HL-60 (cell line): ENCODE measurements at regions not wholly inside any gene's neighbourhood (a gene's known extent, or its start where the extent isn't known, plus 50 kb on each side); places are given as distances from the start of the nearest gene placed in this dataset.

Experiments
- DNase-seq, 2 experiments: peaks; one replicate each; pipeline ENCODE4 v3.0.0-alpha.2; 2010 to 2020; ENCODE audit warnings: low read depth in 1 of 2, low spot score in 1 of 2
- H3K27ac ChIP-seq: fragments of 250-450 bp; sonication (Bioruptor Pico); replicated peaks from 2 replicates; pipeline ENCODE4 v1.5.1; 2020; ENCODE audit warnings: mild to moderate bottlenecking, moderate library complexity
- H3K27me3 ChIP-seq: fragments of 250-450 bp; sonication (Bioruptor Pico); 2 replicates; pipeline ENCODE4 v1.5.1; 2021; ENCODE audit warnings: mild to moderate bottlenecking, moderate library complexity; ENCODE audit not compliant: insufficient read depth, poor library complexity, severe bottlenecking
- H3K4me3 ChIP-seq: replicated peaks from 2 replicates; pipeline ENCODE4 v1.5.1; 2011; ENCODE audit warnings: mild to moderate bottlenecking, control low read depth, low read length; ENCODE audit not compliant: insufficient read depth
- CTCF ChIP-seq: IDR thresholded peaks from one replicate; pipeline ENCODE4 v1.5.1; 2011; ENCODE audit warnings: low read length, control low read depth, inconsistent platforms; ENCODE audit not compliant: insufficient read depth
- GABPA ChIP-seq: IDR thresholded peaks from 2 replicates; pipeline ENCODE4 v1.6.1; 2012; ENCODE audit warnings: low read depth
- POLR2AphosphoS5 ChIP-seq: IDR thresholded peaks from 2 replicates; pipeline ENCODE4 v1.6.1; 2012; ENCODE audit warnings: low read depth
- REST ChIP-seq: IDR thresholded peaks from 2 replicates; pipeline ENCODE4 v1.6.1; 2012; ENCODE audit warnings: low read depth; ENCODE audit not compliant: insufficient replicate concordance
- SPI1 ChIP-seq: IDR thresholded peaks from 2 replicates; pipeline ENCODE4 v1.6.1; 2012; ENCODE audit warnings: low read depth, mild to moderate bottlenecking, borderline replicate concordance

GRCh38 chr3:22885574-22886341 lies 317.4 kb upstream of the UBE2E2 start:
- TF ChIP-seq CTCF (no peak), GABPA (no peak), SPI1 (no peak), REST (no peak)
- no peaks in the 10 kb centered on the region for H3K27me3 ChIP-seq
- no peak overlapping the region for H3K4me3 ChIP-seq
- no peak overlapping the region for H3K27ac ChIP-seq
- DNase-seq = no peak

- Histone ChIP-seq H3K27ac (no peak overlapping the region), H3K4me3 (no peak overlapping the region), H3K27me3 (no peaks in the 10 kb centered on the region)
- TF ChIP-seq GABPA = no peak
- TF ChIP-seq POLR2AphosphoS5 = no peak
- no peak for TF ChIP-seq CTCF
- no peak for TF ChIP-seq REST
- TF ChIP-seq SPI1 = no peak
- DNase-seq = no peak
These were observed 316.6 kb upstream of the UBE2E2 start for GRCh38 chr3:22886439-22887068.

DNA sequence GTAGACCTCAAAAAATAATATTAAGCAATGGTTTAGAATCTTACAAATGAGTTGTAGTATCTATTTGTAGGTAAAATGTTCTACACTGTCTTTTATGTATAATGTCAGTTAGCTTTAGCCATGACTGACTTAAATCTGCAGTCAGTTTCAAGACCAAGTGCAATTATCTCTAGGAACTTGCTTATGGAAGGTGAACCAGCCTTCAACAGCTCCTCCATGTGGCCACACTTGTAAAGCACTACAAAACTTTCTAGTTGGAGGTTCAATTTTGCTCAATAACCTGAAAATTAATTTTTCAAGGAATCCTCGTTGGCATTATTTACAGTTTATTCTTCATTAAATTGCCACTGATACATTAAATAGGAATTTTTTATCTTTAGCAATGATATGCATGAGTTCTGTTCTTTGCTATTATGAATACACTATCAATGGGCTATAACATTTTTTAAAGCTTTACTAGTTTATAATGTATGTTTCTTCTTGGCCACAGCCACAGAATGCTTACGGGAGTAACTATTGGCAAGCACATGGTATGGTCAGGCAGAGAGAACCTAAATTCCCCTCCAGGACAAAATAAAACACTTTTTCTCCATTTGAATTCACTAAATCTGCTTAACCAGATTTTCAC lies 315.3 kb upstream of the UBE2E2 start:
- H3K27me3 ChIP-seq = peaks cover 3% of the 10 kb centered on the region
- TF ChIP-seq POLR2AphosphoS5 = no peak
- TF ChIP-seq CTCF = peak; percentile 26
- no peak overlapping the region for H3K27ac ChIP-seq
- H3K4me3 ChIP-seq = no peak overlapping the region
- peak in 1 of 2 experiments; percentile 12 for DNase-seq
